ENCODE measurements at regions not wholly inside any gene's neighbourhood (a gene's known extent, or its start where the extent isn't known, plus 50 kb on each side); places are given as distances from the start of the nearest gene placed in this dataset.

GRCh38 chr7:81408728-81409127 lies 361.1 kb downstream of the HGF start:
- TF ChIP-seq CTCF (conservative IDR thresholded peaks at IDR 0.05; ENCODE audit: low read length) (no peak), EZH2phosphoT487 (IDR thresholded peaks at IDR 0.05; ENCODE audit: borderline replicate concordance) (no peak)
